Liver (tissue), 8 donors: ENCODE measurements at regions not wholly inside any gene's neighbourhood (a gene's known extent, or its start where the extent isn't known, plus 50 kb on each side); places are given as distances from the start of the nearest gene placed in this dataset.

ENCODE experiments used
- DNase-seq: peaks from one replicate; pipeline ENCODE4 v3.0.0-alpha.2; 2017; ENCODE audit warnings: low spot score
- H3K27ac ChIP-seq, 2 donors: one replicate each; pipeline ENCODE4 v1.7.0; 2013; ENCODE audit warnings: inconsistent platforms in 2 of 2, low read length in 2 of 2, control low read depth in 1 of 2, low read depth in 1 of 2, mild to moderate bottlenecking in 1 of 2
- H3K27me3 ChIP-seq, 4 donors: one replicate each; pipeline versions ENCODE4 v1.6.1 to v1.7.0; 2013; ENCODE audit warnings: low read length in 3 of 4, inconsistent platforms in 1 of 4, mild to moderate bottlenecking in 1 of 4, moderate library complexity in 1 of 4; ENCODE audit not compliant: control insufficient read depth in 4 of 4, insufficient read depth in 4 of 4
- H3K36me3 ChIP-seq, 4 donors: one replicate each; pipeline versions ENCODE4 v1.6.1 to v1.7.0; 2013; ENCODE audit warnings: low read length in 3 of 4, mild to moderate bottlenecking in 3 of 4, low read depth in 1 of 4, moderate library complexity in 1 of 4; ENCODE audit not compliant: control insufficient read depth in 4 of 4, insufficient read depth in 3 of 4
- H3K4me1 ChIP-seq, 4 donors: one replicate each; pipeline versions ENCODE4 v1.6.1 to v1.7.0; 2013; ENCODE audit warnings: low read length in 3 of 4, mild to moderate bottlenecking in 3 of 4, moderate library complexity in 1 of 4; ENCODE audit not compliant: control insufficient read depth in 4 of 4, insufficient read depth in 4 of 4
- H3K4me3 ChIP-seq, 3 donors: one replicate each; pipeline versions ENCODE4 v1.6.1 to v1.7.0; 2013; ENCODE audit warnings: low read length in 3 of 3, control low read depth in 1 of 3, low read depth in 1 of 3, mild to moderate bottlenecking in 1 of 3
- H3K9ac ChIP-seq, 2 donors: one replicate each; pipeline ENCODE4 v1.7.0; 2013; ENCODE audit warnings: low read length in 2 of 2, mild to moderate bottlenecking in 2 of 2, moderate library complexity in 2 of 2, control low read depth in 1 of 2, low read depth in 1 of 2
- H3K9me3 ChIP-seq, 4 donors: one replicate each; pipeline versions ENCODE4 v1.6.1 to v1.7.0; 2013; ENCODE audit warnings: low read length in 3 of 4; ENCODE audit not compliant: control insufficient read depth in 4 of 4
- CTCF ChIP-seq: fragments of 150-350 bp; IDR thresholded peaks from 2 replicates; pipeline ENCODE4 v1.5.1; 2017; ENCODE audit warnings: improper control_type of control experiment, low read depth, low read length; ENCODE audit not compliant: missing input control
- EGR1 ChIP-seq, 2 donors: IDR thresholded peaks; 2 replicates each; pipeline ENCODE4 v1.6.1; 2016 to 2018; ENCODE audit warnings: antibody characterized with exemption in 2 of 2, low read depth in 2 of 2
- FOXA1 ChIP-seq: IDR thresholded peaks from 2 replicates; pipeline ENCODE4 v1.6.1; 2016; ENCODE audit warnings: antibody characterized with exemption
- FOXA2 ChIP-seq: IDR thresholded peaks from 2 replicates; pipeline ENCODE4 v1.6.1; 2016; ENCODE audit warnings: antibody characterized with exemption
- GABPA ChIP-seq, 2 donors: IDR thresholded peaks in 1 of 2; conservative IDR thresholded peaks in 1 of 2; 2 replicates each; pipeline ENCODE4 v1.6.1; 2016; ENCODE audit warnings: antibody characterized with exemption in 2 of 2, mild to moderate bottlenecking in 1 of 2, moderate library complexity in 1 of 2
- HNF4A ChIP-seq, 2 donors: conservative IDR thresholded peaks; 2 replicates each; pipeline ENCODE4 v1.6.1; 2016; ENCODE audit warnings: antibody characterized with exemption in 2 of 2, mild to moderate bottlenecking in 2 of 2
- JUND ChIP-seq, 2 donors: IDR thresholded peaks; 2 replicates each; pipeline ENCODE4 v1.6.1; 2016; ENCODE audit warnings: antibody characterized with exemption in 2 of 2
- MAX ChIP-seq: IDR thresholded peaks from 2 replicates; pipeline ENCODE4 v1.6.1; 2016; ENCODE audit warnings: antibody characterized with exemption
- RAD21 ChIP-seq, 2 donors: IDR thresholded peaks; 2 replicates each; pipeline ENCODE4 v1.6.1; 2016; ENCODE audit warnings: antibody characterized with exemption in 2 of 2, mild to moderate bottlenecking in 2 of 2
- REST ChIP-seq: IDR thresholded peaks from 2 replicates; pipeline ENCODE4 v1.6.1; 2016; ENCODE audit warnings: antibody characterized with exemption, mild to moderate bottlenecking
- RXRA ChIP-seq, 2 donors: IDR thresholded peaks; 2 replicates each; pipeline ENCODE4 v1.6.1; 2017 to 2018; ENCODE audit warnings: antibody characterized with exemption in 2 of 2, mild to moderate bottlenecking in 1 of 2
- SP1 ChIP-seq: IDR thresholded peaks from 2 replicates; pipeline ENCODE4 v1.6.1; 2018; ENCODE audit warnings: antibody characterized with exemption, mild to moderate bottlenecking
- TAF1 ChIP-seq: conservative IDR thresholded peaks from 2 replicates; pipeline ENCODE4 v1.6.1; 2016; ENCODE audit warnings: antibody characterized with exemption, mild to moderate bottlenecking
- YY1 ChIP-seq: IDR thresholded peaks from 2 replicates; pipeline ENCODE4 v1.6.1; 2016; ENCODE audit warnings: antibody characterized with exemption, mild to moderate bottlenecking
- WGBS: extraction: QIAGEN DNeasy Blood & Tissue Kit; methylation state at CpG from one replicate; pipeline ENCODE4 v1.1.7; 2013; 5-methylcytosine and 5-hydroxymethylcytosine counted together
- TF ChIP-seq, protein P1 (sequence below): IDR thresholded peaks from 2 replicates; pipeline ENCODE4 v1.6.1; 2016; ENCODE audit warnings: antibody characterized with exemption
- TF ChIP-seq, protein P2 (sequence below): IDR thresholded peaks from 2 replicates; pipeline ENCODE4 v1.6.1; 2016; ENCODE audit warnings: antibody characterized with exemption
- donor health status: healthy.
- donor health status: healthy.
- donor health status: healthy.
- donor health status: healthy.
- donor health status: healthy.

DNA sequence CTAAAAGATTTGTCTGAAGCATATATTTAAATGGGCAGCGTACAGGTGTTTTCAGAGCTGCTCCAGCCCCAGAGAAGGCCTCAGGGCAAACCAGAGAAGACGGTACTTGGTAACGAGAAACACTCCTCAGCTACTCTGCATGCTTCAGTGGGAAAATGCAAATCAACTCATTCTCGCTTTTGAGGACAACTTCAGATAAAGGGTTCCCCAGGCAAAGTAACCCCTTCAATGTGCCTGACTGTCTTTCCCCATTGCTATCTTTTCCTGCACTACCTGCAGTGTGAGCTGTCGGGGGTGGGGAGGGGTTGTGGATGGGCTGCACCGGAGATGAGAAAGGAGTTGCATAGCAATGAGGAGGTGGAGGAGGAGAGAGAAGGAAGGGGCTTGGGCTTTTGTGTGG lies 339.7 kb upstream of the CLINT1 start:
- H3K27me3 ChIP-seq: peaks cover 0 to 2% (median 0%) of the 10 kb centered on the region in 4 donors
- no peaks in the 10 kb centered on the region for H3K36me3 ChIP-seq
- H3K4me3 ChIP-seq: no peak overlapping the region
- H3K4me1 ChIP-seq: no peaks in the 10 kb centered on the region
- no peak for DNase-seq
- TF ChIP-seq RAD21 (IDR thresholded peaks at IDR 0.05) (no peak), GABPA (IDR thresholded peaks at IDR 0.05 in 1 of 2, conservative IDR thresholded peaks at IDR 0.05 in 1 of 2) (no peak), SP1 (no peak), MAX (no peak), FOXA2 (no peak), RXRA (IDR thresholded peaks at IDR 0.05) (no peak), CTCF (no peak), JUND (IDR thresholded peaks at IDR 0.05) (no peak), TAF1 (no peak), HNF4A (conservative IDR thresholded peaks at IDR 0.05) (no peak), REST (no peak), EGR1 (IDR thresholded peaks at IDR 0.05; ENCODE audit: low read depth in 2 of 2) (no peak)
- TF ChIP-seq, protein P1, sequence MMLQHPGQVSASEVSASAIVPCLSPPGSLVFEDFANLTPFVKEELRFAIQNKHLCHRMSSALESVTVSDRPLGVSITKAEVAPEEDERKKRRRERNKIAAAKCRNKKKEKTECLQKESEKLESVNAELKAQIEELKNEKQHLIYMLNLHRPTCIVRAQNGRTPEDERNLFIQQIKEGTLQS: no peak
- TF ChIP-seq, protein P2, sequence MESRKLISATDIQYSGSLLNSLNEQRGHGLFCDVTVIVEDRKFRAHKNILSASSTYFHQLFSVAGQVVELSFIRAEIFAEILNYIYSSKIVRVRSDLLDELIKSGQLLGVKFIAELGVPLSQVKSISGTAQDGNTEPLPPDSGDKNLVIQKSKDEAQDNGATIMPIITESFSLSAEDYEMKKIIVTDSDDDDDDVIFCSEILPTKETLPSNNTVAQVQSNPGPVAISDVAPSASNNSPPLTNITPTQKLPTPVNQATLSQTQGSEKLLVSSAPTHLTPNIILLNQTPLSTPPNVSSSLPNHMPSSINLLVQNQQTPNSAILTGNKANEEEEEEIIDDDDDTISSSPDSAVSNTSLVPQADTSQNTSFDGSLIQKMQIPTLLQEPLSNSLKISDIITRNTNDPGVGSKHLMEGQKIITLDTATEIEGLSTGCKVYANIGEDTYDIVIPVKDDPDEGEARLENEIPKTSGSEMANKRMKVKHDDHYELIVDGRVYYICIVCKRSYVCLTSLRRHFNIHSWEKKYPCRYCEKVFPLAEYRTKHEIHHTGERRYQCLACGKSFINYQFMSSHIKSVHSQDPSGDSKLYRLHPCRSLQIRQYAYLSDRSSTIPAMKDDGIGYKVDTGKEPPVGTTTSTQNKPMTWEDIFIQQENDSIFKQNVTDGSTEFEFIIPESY: no peak
- H3K27ac ChIP-seq: no peak overlapping the region
- 89% methylated on average over 6 of the region's 6 CpGs for WGBS
- H3K9ac ChIP-seq: no peak overlapping the region
- no peaks in the 10 kb centered on the region for H3K9me3 ChIP-seq

- H3K9ac ChIP-seq: no peak overlapping the region
- H3K4me1 ChIP-seq: no peaks in the 10 kb centered on the region
- 62% methylated on average over 5 of the region's 5 CpGs for WGBS
- H3K4me3 ChIP-seq: no peak overlapping the region
- DNase-seq: no peak
- H3K9me3 ChIP-seq: peaks cover 0 to 5% (median 0%) of the 10 kb centered on the region in 4 donors
- H3K36me3 ChIP-seq: no peaks in the 10 kb centered on the region
- H3K27ac ChIP-seq: no peak overlapping the region
- peaks cover 0 to 2% (median 0%) of the 10 kb centered on the region in 4 donors for H3K27me3 ChIP-seq
- TF ChIP-seq GABPA (IDR thresholded peaks at IDR 0.05 in 1 of 2, conservative IDR thresholded peaks at IDR 0.05 in 1 of 2): no peak
- no peak for TF ChIP-seq REST
- TF ChIP-seq YY1: no peak
- TF ChIP-seq TAF1: no peak
- TF ChIP-seq EGR1 (IDR thresholded peaks at IDR 0.05; ENCODE audit: low read depth in 2 of 2): no peak
- TF ChIP-seq JUND (IDR thresholded peaks at IDR 0.05): no peak
- no peak for TF ChIP-seq FOXA2
- no peak for TF ChIP-seq RAD21 (IDR thresholded peaks at IDR 0.05)
- TF ChIP-seq FOXA1: no peak
- no peak for TF ChIP-seq HNF4A (conservative IDR thresholded peaks at IDR 0.05)
- TF ChIP-seq, protein P2: no peak
These were observed 336.7 kb upstream of the CLINT1 start for GRCh38 chr5:158195416-158196210.
